HG03558 (cell line): ENCODE measurements at regions not wholly inside any gene's neighbourhood (a gene's known extent, or its start where the extent isn't known, plus 50 kb on each side); places are given as distances from the start of the nearest gene placed in this dataset.
"Not testable (repeated sequence)": the region's sequence is repeated elsewhere in the genome, so short reads cannot be mapped to it uniquely, and the experiment has no call there.

ENCODE experiments used
- ATAC-seq: cut with Tn5 transposase; IDR thresholded peaks from one replicate; pipeline ENCODE4 v1.9.1; 2021; ENCODE audit warnings: moderate number of reproducible peaks; ENCODE audit not compliant: unreplicated experiment; ENCODE audit errors: extremely low read depth

DNA sequence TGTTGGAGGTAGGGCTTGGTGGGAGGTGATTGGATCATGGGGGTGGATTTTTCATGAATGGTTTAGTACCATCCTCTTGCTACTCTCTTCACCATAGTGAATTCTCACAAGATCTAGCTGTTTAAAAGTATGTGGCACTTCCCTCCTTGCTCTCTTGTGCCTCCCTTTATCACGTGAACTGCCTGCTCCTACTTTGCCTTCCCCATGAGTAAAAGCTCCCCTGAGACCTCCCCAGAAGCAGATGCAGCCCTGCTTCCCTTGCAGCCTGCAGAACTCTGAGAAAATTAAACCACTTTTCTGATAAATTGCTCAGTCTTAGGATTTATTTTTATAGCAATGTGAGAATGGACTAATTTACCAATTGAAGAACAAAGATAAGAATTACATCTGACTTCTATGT lies 223.1 kb downstream of the RNF144A start:
- ATAC-seq: no peak

DNA sequence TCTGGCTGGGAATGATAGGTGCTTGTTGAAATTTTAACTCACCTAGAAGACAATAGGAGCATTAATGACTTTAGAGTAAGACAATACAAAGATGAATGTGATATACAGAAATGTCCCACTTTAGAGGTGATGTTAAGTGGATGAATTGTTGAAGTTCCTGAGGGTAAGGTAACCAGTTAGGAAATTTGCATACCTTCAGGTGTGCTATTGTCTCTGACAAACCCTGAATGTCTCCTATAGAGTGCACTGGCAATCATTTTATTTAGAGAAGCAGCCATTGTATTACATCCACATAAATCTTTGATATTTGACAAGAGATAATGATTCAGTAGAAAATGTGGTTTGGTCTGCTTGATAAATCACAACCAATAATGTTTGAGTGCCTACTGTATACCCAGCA lies 228.5 kb downstream of the RNF144A start:
- no peak for ATAC-seq

DNA sequence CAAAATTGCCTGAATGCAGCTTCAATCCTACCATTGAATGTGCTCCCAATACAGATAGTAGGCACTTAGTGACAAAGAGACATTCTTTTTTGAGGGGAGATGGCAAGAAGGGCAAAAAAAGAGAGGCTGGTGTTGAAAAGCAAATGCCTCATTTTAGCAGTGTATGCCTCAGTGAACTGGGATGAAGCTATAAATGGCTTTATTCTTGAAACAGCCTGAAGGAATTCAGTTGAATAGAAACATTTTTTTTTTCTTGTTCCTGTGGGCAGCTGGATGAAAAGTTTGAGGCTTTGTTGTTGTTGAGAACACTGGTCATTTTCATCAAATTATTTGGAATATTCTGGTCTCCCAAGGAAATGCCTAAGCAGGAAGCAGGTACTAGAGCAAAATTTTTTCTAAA lies 228.9 kb downstream of the RNF144A start:
- ATAC-seq: no peak

DNA sequence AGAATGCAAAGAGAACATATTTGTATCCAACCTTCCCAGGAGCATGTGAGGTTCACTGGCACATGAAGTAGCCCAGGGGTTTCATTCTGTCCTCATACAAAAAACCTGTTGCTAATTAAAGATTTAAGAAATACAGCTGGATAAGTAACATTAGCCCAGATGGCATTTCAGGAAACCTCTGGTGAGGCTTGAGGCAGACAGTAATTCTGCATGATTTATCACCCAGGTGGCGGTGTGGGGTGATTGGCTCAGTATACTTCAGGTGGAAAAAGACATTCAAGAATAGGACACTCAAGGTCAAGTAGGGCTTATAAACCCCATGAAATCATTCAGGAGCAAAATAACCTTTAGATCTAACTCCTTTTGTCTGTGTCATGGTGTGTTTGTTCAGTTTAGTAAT lies 237.4 kb downstream of the RNF144A start:
- ATAC-seq: no peak

DNA sequence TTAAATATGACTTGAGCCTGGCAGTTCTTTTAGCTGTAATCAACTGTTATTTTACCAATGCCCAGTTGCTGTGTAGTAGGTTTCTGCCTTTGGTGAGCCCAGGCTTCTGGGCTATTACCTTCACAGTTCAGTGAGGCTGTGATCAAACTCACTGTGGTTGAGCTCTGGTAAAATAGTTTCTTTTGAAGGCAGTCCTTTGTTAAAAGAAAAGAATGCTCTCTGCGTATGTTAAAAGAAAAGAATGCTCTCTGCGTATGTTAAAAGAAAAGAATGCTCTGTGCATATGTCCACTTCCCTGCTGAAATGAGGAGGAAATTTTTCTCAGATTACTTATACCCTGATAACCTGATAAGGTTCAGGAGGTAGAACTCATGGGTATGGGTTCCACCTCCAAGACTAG lies 244.3 kb downstream of the RNF144A start:
- no peak for ATAC-seq

DNA sequence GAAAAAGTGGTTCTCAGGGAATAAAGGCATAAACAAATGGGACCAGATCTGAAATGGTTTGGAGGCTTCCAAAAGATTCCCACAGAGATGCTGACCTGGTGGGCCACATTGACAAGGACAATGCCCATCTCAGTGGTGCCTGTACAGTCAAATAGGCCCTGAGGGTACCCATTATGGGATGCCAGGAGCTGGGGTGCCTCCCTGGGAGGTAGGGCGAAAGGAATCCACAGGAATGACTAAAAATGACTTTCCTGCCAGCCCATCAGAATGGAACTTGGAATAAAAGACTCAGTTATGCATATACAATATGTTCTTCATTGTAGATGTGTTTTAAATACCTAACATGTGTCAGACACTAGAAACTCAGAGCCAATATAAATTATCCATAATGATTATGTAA lies 248.5 kb downstream of the RNF144A start:
- ATAC-seq: no peak

DNA sequence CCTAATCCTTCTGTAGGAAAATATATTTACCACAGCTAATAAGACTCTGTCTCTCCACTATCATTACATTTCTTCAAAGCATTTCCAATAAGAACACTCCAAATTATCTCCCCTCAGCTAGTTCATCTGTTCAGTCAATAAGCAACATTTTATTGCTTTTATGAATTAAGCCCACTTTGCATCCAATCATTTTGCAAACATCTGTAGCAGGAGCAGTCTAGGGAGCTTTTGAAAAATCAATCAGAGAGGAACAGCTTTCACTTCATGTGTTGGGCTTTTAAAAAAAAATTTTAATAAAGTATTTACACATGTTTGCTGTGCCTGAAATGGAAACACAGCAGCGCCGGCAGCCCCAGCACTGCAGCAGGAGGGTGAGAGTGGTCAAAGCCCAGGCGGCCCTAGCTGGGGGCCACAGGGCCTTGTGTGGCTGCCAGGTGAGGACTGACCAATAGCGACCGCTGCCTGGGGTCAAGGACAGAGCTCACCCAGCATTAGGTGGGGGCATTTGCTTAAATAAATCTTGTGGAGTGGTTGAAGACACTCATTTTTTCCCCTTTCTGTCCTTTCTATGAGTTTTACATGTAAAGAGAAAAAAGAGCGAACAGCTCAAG lies 250.7 kb downstream of the RNF144A start:
- no peak for ATAC-seq

DNA sequence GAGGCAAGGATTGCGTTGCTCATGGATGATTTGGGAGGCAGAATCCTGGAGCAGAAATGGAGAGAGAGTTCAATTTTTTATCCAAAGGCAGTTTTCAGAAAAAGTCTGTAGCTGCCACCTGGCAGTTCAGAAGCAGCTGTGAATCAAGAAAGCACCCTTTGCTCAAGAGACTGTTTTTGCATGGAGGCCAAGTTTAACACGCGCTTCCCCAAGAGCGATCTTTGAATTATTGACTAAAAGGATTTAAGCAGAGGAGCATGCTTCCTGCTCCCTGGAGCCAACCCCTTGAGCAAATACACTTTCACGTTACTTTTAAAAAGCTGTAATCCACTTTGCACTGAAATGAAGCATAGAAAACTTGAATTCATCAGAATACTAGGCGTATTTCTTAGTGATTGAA lies 252.4 kb downstream of the RNF144A start:
- ATAC-seq: no peak

DNA sequence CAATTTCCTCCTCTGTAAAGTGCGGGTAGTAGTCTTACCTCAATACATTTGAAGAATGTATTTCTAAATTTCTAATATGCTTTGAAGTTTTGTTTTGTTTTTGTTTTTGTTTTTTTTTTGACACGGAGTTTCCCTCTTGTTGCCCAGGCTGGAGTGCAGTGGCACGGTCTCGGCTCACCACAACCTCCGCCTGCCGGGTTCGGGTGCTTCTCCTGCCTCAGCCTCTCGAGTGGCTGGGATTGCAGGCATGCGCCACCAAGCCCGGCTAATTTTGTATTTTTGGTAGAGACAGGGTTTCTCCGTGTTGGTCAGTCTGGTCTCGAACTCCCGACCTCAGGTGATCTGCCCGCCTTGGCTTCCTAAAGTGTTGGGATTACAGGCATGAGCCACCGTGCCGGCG lies 261.8 kb downstream of the RNF144A start:
- ATAC-seq: not testable (repeated sequence)

DNA sequence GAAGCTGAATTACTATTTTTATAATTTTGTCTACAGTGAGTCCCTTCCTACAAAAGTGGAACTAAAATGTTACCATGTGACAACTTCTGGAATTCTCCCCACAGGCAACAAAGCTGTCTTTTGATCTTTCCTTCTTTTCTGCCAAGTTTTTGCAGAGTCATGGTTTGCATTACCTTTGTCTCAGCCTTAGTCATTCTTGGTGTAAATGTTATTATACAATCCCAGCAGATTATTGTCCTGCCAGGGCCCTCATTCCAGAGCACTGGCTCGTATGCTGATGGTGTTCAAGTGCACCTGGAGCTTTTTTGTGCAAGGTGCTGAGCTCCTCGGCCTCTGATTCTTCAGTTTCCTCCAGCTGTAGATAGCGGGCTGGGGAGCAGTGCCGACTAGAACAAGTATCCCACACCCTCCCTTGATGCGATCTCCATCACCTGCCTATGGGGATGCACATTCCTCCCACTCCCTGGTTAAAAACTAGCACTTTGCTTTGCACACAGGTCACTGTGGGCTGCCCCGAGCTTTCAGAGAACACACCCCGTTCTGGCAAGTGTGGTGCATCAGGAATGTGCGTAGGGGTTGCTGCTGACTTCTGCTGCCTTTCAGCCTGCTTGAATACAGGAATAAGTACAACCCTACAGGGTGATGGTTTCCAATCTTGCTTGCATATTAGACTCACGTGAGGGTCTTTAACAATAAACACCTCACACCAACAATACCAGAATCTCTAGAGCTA lies 263.6 kb downstream of the RNF144A start:
- no peak for ATAC-seq

DNA sequence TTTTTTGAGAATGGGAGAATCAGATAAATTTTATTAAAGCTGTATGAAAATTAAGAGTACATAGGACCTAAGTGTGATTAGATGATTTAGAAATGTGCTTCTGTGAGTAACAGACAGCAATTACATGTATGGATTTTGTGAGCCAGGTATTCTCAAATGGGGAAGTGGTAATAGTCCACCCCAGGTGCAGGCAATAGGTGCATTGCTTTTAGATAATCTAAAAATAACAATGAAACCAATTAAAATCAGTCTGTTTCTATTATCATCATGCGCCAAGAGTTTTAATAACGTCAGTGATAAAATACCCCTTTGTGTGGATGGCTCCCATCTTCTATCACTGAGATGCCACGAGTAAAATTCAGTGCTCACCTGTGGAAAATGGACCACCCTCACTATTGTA lies 265.3 kb downstream of the RNF144A start:
- ATAC-seq: no peak

DNA sequence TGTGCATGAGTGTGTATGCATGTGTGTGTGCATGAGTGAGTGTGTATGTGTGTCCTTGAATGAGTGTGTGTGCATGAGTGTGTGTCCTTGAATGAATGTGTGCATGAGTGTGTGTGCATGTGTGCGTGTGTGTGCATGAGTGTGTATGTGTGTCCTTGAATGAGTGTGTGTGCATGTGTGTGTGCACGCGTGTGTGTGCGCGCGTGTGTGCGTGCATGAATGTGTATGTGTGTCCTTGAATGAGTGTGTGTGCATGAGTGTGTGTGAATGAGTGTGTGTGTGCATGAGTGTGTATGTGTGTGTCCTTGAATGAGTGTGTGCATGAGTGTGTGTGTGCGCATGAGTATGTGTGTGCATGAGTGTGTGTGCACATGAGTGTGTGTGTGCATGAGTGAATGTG lies 271.9 kb downstream of the RNF144A start:
- ATAC-seq: no peak

DNA sequence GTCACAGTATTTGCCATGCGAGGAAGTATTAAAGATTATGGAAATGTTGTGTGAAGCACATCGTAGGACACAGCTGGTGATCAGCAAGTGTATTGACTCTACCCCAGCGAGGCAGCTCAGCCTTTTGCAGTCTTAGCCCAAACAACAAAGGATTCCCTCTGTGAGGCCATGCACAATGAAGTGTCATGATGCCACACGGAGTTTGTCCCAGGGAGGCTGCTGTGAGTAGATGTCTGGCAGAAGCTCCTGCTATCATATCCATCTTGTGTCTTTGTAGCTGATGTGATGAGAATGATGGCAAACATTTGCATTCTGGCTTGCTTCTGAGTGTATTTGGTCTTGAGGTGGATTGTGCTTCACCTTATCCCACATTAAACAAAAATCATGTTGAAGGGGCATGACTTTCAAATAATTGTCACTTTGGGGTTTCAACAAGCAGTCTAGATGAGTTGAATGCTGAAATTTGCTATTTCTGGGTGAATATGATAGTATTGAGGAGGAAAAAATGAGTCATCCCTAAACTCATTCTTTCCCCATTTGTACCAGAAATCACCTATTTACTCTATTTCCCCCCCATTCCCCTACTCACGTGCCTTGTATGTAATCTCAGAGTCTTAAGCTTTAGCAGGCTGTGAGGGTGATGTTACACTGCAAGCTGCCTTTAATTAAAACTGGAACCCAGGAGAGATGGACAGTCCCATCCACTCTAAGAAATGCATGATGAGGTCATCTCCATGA lies 273.5 kb downstream of the RNF144A start:
- ATAC-seq: no peak

DNA sequence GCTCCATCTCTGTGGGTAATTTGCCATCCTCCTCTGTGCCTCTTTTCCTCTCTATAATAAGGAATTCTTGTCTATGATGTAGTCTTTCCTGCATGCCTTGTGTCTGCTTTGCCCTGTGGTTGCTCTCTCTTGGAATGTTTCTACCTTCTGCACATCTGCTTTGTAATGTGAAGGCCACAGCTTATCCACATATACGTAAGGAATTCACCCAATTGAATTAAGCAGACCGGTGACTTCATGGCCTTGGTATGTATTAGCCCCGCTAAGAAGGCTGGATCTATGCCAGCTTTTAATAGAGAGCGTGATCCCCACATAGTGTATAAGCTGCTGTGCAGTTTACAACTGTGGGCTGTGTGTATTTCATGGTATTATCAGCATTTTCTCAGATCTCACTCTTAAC lies 274.7 kb downstream of the RNF144A start:
- no peak for ATAC-seq

DNA sequence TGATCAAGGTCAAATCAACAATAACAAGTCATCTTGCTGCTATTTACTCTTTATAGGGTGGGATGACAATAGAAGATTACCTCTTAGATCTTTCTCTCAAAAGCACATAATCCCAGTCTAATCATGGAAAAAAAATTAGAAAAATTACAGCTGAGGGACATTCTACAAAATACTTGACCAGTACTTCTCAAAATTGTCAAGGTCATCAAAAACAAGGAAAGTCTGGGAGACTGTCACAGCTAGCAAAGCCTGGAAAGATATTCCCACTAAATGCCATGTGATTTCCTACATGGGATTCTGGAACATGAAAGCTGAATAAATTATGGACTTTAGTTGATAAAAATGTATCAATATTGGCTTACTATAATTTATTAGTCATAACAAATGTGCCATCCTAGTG lies 276.2 kb downstream of the RNF144A start:
- no peak for ATAC-seq

DNA sequence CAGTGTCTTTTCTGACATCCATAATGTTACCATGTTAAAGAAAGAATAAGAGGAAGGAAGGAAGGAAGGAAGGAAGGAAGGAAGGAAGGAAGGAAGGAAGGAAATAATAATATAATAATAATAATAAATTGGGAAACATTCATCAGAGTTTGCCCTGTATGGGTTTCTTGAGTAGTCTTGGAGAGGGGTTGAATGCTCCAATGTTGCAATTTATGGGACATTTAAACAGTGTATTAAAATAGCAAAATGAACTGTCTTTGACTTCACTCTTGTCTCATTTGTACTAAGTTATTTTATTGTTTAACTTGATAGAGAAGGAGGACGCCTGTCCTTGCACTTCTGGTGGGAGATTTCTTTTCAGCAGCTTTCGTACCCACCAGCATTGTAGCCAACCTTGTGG lies 277.7 kb downstream of the RNF144A start:
- ATAC-seq: no peak

DNA sequence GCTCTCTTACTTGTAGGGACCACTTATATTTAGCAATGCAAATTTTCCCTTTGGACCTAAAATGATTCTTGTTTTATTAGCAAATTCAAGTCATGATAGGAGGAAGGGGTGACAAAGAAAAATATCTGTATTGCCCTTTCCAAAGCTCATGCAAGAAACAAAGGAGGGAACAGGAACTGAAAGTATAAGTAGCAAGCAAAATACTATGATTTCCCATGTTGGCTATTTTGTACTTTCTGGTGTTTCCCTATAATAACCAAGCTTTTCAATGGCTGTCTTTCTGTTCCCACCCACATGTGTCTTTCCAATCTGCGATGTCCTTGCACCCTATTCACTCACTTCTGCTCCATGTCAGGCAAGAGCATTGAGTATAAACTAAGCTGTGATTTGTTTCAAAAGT lies 279.7 kb downstream of the RNF144A start:
- ATAC-seq: no peak

DNA sequence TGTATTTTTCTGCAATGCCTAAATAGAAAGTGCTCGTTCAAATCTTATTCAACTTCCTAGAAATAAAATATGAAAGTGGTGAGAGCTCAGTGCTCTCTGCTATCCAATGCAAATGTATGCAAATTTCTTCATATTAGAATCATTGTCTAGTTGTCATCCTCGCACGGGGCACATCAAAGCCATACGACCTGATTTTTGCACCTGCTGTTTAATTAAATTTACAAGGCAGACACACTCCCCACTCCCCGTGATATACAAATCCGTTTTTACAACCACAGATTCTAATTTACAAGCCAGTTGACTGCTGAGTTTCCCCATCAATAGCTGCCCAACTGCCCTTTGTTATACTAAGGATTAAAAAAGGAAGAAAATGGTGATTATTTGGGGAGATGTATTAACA lies 284.6 kb downstream of the RNF144A start:
- no peak for ATAC-seq

DNA sequence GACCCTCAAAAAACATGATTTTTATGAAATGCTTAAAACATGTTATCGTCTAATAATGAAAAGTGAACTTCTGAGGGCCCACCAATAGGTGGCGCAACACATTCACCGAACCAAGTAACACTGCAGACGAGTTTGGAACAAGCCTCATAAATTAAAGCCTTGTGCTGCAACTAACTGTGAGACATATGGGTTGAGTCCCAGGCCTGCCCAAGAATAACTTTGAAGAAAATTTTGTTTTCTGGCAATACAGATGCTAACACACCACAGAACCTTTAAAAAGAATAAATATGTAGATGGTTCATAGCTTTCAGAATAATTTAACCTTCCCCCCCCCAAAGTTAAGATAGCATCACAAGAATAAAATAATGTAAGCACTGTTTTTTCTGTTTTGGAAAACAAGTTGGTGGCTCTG lies 285.9 kb downstream of the RNF144A start:
- no peak for ATAC-seq

DNA sequence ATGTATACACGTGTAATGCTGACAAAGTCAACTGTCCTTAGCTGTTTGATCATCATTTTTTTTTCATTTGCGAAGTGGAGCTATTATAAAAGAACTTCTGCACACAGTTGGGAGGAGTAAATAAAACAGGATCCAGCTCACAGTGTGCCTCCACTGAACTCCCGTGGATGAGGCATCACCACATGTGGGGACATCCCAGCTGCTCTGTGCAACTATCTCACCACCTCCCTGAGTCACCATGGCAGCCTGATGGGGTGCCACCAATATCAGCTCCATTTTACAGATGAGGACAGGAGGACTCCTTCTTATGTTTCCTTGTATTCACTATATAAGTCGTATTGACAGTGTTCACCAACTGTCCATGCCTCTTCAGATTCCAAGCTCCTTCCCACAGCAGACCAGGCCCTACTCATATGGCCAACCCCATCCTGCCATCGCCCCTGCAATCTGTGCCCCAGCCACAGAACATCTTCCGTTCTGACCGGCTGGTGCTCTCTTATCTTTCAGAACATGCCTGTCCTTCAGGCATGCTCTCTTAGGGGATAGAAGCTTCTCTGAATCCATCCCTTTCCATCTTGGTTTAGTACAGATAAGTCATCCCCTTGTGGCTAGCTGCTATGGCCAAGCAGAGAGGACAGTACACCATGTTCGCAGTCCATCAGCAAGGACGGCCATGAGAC lies 288.1 kb downstream of the RNF144A start:
- no peak for ATAC-seq
